G401 (cell line): ENCODE measurements at regions not wholly inside any gene's neighbourhood (a gene's known extent, or its start where the extent isn't known, plus 50 kb on each side); places are given as distances from the start of the nearest gene placed in this dataset.

ENCODE experiments used
- DNase-seq: peaks from one replicate; pipeline ENCODE4 v3.0.0-alpha.2; 2015; ENCODE audit warnings: low spot score
- in situ Hi-C: cut with HindIII; loops from 2 replicates; pipeline ENCODE4 v1.10.0; 2016; ENCODE audit warnings: low sequenced_read_pairs, mixed read lengths

GRCh38 chr13:64272681-64273080 is 2857.0 kb upstream of the PCDH20 start:
- no peak for DNase-seq
- in situ Hi-C loops, result no loop called here

DNA sequence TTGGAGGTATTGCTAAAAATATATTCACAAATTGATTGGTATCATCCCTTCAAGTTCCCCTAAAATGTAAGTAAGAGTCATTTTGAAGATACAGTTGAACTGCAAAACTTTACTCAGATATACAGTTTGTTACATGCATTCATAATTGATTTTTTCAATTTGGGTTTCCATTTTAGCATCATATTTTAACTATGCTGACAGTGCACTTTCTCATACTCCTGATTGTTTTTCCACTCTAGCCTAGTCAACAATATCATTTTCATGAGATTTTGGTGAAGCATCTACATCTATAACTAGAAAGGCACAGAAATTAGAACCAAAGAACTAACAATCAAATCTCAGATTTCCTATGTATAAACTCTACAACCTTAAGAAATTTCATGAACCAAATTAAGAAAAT is 2850.4 kb upstream of the PCDH20 start:
- DNase-seq, result no peak
- in situ Hi-C loops, result no loop called here

DNA sequence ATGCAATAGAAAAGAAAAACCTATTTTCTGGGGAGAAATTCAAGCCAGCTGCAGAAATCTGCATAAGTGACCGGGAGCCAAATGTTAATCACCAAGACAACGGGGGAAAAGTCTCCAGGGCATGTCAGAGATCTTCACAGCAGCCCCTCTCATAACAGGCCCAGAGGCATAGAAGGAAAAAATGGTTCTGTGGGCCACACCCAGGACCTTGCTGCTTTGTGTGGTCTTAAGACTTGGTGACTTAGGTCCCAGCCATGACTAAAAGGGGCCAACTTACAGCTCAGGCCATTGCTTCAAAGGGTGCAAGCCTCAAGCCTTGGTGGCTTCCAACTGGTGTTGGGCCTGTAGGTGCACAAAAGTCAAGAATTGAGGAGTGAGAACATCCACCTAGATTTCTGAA is 2847.6 kb upstream of the PCDH20 start:
- in situ Hi-C loops, result no loop called here
- no peak for DNase-seq

DNA sequence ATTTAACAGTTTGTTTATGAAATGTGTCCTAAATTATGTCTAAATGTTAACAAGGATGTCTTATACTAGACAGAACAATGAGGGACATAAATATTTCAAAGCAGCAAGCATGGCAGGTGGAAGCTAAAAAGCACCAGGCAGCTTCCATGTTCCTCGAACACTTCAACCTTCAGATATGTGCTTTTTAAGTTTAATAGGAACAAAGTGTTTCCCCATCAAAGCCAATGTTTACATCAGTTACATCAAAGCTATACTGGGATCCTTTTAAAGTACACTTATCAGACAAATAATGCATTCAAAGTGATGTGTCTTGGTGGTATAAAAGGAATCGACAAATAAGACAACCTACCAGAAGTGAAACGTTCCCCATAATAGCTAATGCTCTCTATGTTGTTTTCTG is 2841.1 kb upstream of the PCDH20 start:
- DNase-seq, result no peak
- in situ Hi-C loops, result no loop called here

DNA sequence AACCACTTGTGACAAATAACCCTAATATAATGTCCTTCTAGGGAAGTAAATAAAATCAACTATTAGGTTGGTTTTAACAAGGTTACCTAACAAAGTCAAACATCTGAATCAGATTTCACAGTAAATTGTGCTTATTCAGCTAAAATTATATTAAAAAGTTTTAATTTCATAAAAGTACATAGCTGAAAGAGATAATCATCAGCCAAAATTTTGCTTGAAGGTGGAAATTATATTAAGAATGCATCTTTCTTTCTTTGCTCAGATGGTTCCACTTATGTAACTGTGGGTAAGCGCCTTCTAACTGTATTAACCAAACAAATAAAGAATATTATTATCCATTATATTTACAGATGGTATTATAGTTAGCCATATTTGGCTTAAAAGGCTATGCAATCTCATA is 2840.3 kb upstream of the PCDH20 start:
- in situ Hi-C loops, result no loop called here
- no peak for DNase-seq

GRCh38 chr13:64248371-64249065 is 2832.9 kb upstream of the PCDH20 start:
- in situ Hi-C loops, result no loop called here
- no peak for DNase-seq

- DNase-seq, result no peak
Observed at GRCh38 chr13:64239372-64239771, 2823.7 kb upstream of the PCDH20 start.

GRCh38 chr13:64234255-64234654 is 2818.6 kb upstream of the PCDH20 start:
- in situ Hi-C loops, result no loop called here
- no peak for DNase-seq

More at GRCh38 chr13:64239372-64239771, 2823.7 kb upstream of the PCDH20 start:
- in situ Hi-C loops, result no loop called here

GRCh38 chr13:64223016-64223415 is 2807.4 kb upstream of the PCDH20 start:
- DNase-seq, result no peak
- in situ Hi-C loops, result no loop called here

DNA sequence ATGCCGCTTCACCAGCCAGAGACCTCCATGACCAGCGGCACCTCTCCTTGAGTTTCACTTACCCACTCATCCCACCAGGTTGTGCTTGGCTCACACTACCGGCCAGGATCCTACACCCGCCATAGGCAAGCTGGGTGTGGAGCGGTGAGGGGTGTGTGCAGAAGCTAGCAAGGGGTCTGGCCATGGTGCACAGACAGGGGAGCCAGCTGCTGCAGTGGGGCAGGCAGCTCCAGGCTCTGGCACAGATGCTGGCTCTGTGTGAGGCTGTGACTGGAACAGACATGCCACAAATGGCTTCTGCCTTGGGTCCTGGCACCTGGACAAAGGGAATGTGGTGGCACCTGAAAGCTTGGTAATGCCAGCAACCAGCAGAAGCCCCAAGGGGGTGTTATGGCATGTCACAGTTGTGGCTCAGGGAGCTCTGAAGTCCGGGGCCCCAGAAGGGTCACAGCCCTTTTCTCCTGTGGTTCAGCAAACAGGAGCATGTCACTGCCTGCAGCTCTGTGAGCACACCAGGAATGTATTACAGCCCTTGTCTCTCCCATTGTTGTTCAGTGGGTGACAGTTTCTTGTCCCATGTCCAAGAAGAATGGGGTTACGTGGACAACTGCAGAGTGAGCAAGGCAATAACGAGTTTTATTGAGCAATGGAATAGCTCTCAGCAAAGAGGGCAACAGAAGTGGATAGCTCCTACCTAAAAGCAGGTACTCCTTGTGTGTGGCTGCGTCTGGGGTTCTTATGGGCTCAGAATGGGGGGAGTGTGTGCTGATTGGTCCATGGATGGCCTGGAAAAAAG is 2791.0 kb upstream of the PCDH20 start:
- in situ Hi-C loops, result no loop called here

DNA sequence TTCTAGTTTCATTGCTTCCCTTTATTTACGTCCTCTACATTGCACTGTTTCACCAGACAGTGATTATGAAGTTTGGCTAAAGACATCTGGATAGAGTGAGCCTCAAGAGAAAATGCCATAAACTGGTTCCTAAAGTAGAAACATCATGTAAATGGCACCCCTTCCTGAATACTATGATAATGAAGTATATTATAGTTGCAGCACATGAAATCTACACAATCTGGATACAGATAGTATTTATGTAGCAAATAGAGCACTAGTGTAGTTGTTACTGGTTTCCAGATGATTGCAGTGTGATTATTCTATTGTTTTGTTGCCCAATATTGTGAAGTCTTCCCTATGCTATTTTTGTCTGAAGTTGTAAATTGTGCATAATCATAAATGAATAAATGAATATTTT is 2786.9 kb upstream of the PCDH20 start:
- in situ Hi-C loops, result no loop called here
- DNase-seq, result no peak

More for the DNA sequence above, 2791.0 kb upstream of the PCDH20 start:
- DNase-seq, result no peak

DNA sequence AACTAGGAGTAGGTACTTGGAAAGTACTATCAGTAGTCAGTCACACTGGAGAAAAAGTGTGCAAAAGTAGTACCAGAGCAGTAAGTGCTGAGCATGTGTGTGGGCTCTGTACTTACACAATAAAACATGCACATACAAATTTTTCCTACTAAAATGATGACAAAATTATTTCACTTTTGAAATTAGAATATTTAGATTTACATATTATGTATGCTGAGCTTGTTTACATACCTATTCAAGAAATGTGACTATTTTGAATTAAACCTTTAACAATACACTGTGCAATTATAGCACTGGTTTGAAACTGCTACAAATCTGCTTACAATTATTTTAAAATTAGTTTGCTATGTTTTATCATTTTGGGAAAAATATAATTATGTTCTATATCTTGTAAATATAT is 2781.6 kb upstream of the PCDH20 start:
- no peak for DNase-seq
- in situ Hi-C loops, result no loop called here

GRCh38 chr13:64186503-64187250 is 2771.0 kb upstream of the PCDH20 start:
- in situ Hi-C loops, result no loop called here
- no peak for DNase-seq

GRCh38 chr13:64186071-64186470 is 2770.4 kb upstream of the PCDH20 start:
- DNase-seq, result no peak
- in situ Hi-C loops, result no loop called here

DNA sequence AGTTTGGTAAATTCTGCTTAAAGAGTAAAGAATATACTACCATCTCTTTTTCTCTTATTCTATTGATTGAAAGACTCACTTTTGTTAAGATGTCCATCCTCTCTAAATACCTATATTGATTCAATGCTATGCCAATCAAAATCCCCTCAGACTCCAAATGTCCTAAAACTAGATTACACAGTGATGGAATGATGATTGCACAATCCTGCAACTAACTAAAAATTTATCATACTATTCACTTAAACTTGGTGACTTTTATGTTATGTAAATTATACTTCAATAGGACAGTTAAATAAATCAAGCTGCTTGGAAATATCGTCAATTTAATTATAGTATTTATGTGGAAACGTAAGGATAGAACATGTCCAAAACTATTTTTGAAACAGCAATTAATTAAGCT is 2765.1 kb upstream of the PCDH20 start:
- DNase-seq, result no peak
- in situ Hi-C loops, result no loop called here

DNA sequence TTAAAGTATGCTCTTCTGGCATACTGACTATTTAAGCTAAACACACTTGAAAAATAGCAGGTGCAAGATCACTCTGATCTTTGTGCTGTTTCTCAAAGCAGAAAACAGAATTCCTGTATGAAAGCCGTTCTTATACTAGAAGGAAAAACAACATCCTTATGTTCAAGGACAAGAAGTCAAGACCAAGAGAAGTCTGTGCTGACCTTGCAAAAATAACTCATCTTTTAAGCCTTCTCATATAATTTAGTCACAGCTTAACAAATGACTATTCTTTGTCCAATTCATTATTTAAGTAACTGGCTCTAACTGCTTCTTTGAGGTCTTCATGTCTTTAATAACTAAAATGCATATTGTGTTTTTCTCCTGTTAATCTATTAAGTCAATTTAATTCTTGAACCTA is 2750.2 kb upstream of the PCDH20 start:
- DNase-seq, result no peak
- in situ Hi-C loops, result no loop called here

- DNase-seq, result no peak
- in situ Hi-C loops, result no loop called here
Observed at GRCh38 chr13:64164435-64164834, 2748.8 kb upstream of the PCDH20 start.

DNA sequence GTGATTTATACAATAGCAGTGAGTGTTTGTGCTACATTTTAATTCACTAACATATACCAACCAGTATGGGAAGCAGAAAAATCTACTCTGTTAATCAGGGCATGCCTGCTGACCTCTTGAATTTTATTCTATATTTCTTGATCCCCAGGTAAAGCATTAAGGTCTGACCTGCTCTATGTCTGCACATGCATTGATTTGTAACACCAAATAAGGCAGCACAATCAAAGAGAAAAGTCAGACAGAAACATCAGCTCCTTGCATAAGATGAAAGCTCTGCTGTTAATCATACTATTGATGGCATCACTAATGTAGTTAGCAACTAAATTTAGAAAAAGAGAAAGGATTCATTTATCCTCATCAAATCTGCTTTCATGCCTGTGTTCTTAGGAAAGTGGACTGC is 2744.8 kb upstream of the PCDH20 start:
- no peak for DNase-seq
- in situ Hi-C loops, result no loop called here

GRCh38 chr13:64158908-64159307 is 2743.3 kb upstream of the PCDH20 start:
- in situ Hi-C loops, result no loop called here
- DNase-seq, result no peak

DNA sequence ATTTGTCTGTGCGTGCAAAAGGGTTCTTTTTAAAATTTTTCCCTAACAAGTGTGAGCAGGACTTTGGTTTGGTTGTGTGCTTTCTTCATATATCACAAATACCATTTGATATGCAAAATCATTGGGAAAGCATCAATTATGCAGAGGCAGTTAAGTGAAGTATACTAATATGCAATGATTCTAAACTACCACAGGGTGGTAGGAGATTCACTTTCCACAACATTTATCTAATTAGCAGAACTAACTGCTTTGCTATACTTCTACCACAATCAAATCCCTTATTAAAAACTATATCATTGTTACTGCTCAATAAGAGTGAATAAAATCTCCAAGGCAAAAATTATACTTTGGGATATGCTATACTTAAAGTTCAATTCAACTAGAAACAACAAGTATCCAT is 2738.9 kb upstream of the PCDH20 start:
- in situ Hi-C loops, result no loop called here
- DNase-seq, result no peak
